ENCODE measurements at regions not wholly inside any gene's neighbourhood (a gene's known extent, or its start where the extent isn't known, plus 50 kb on each side); places are given as distances from the start of the nearest gene placed in this dataset.

DNA sequence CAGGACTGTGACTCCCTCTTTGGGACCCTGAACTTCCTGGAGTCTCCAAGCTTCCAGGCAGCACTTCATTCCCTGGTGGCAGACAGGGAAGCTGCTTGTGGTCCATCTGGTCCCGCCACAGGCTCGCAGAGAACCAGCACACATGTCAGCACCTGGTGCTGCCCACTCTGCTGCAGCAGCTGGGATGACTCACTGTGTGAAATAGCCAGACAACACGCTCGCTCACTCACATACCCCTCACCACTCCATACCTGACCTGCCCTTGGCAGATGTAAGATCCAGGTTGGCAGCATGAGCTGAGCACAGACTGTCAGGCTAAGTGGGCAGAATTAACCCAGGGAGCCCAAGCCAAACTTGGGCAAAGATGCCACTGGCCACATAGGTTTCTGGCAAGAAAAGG, 613.5 kb downstream of the PCDH18 start:
- H3K36me3 Mint-ChIP-seq (ENCODE audit: low read depth) = no peaks in the 10 kb centered on the region

DNA sequence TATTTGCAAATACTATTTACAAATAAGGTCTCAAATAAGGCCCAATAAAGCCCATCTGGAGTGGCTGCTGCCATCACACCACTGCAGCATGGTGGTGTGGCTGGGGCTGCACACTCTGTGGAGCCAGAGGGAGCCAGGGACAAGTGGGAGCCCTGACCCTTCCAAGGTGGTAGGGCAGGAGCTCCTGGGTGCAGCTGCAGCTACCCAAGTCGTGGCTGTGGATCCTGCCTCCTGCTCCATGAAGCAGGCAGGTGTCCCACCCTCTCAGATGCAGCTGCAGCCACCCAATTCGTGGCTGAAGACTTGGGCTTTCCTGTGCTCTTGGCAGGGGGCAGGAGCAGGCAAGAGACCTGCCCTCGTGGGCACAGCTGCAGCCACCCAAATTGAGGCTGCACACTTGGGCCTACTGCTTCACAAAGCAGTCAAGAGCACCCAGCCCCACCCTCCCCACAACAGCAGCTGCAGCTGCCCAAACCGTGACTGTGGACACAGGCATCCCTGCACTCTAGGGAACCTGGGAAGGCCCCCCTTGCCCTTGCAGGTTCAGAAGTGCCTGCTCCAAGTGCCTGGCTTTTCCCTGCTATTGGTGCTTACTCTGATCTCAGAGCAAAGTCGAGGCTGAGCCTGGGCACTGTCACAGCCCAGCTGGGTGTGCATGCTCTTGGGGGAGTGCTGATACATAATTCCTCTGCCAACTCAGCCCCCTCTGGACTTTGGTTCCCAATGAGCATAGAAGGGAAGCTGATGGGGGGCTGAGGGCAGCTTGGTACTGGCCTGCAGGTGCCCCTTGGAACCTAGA, 614.8 kb downstream of the PCDH18 start:
- Mint-ChIP-seq H3K4me3 (no peak overlapping the region), H3K4me1 (peaks cover 16% of the 10 kb centered on the region), H3K27me3 (ENCODE audit: low read depth) (no peaks in the 10 kb centered on the region), H3K27ac (no peak overlapping the region), H3K36me3 (ENCODE audit: low read depth) (no peaks in the 10 kb centered on the region), H3K9me3 (peaks cover 2% of the 10 kb centered on the region)
- TF ChIP-seq, protein P1, sequence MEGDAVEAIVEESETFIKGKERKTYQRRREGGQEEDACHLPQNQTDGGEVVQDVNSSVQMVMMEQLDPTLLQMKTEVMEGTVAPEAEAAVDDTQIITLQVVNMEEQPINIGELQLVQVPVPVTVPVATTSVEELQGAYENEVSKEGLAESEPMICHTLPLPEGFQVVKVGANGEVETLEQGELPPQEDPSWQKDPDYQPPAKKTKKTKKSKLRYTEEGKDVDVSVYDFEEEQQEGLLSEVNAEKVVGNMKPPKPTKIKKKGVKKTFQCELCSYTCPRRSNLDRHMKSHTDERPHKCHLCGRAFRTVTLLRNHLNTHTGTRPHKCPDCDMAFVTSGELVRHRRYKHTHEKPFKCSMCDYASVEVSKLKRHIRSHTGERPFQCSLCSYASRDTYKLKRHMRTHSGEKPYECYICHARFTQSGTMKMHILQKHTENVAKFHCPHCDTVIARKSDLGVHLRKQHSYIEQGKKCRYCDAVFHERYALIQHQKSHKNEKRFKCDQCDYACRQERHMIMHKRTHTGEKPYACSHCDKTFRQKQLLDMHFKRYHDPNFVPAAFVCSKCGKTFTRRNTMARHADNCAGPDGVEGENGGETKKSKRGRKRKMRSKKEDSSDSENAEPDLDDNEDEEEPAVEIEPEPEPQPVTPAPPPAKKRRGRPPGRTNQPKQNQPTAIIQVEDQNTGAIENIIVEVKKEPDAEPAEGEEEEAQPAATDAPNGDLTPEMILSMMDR (IDR thresholded peaks at IDR 0.05; ENCODE audit: unreplicated experiment in 3 of 3) = no peak

More for the DNA sequence above, 613.5 kb downstream of the PCDH18 start:
- no peaks in the 10 kb centered on the region for H3K27me3 Mint-ChIP-seq (ENCODE audit: low read depth)
- no peak overlapping the region for H3K4me3 Mint-ChIP-seq
- TF ChIP-seq, protein P1 (IDR thresholded peaks at IDR 0.05; ENCODE audit: unreplicated experiment in 3 of 3) = no peak
- H3K9me3 Mint-ChIP-seq = peaks cover 2% of the 10 kb centered on the region
- H3K27ac Mint-ChIP-seq = no peak overlapping the region
- H3K4me1 Mint-ChIP-seq = peaks cover 23% of the 10 kb centered on the region

DNA sequence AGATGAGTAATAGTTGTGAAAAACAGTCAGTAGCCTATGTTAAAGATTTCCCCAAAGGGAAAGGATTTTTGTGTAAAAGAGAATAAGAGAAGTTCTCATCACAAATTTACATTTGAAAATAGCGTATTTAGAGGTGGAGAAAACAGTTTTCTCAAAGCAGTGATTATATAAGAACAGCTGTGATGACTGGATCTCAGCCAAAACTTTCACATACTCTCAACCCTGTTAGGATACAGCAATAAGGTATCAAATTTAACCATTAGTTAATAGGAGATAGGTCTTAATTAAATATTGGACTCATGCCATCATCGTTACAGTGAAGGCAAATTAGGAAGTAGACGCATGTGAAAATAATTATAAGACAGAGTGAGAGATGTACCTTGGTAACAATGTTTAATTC, 622.7 kb downstream of the PCDH18 start:
- TF ChIP-seq, protein P1 (IDR thresholded peaks at IDR 0.05; ENCODE audit: unreplicated experiment in 3 of 3) = no peak
- no peaks in the 10 kb centered on the region for H3K9me3 Mint-ChIP-seq
- H3K4me3 Mint-ChIP-seq = no peak overlapping the region
- peaks cover 6% of the 10 kb centered on the region for H3K4me1 Mint-ChIP-seq
- H3K36me3 Mint-ChIP-seq (ENCODE audit: low read depth) = no peaks in the 10 kb centered on the region
- H3K27ac Mint-ChIP-seq = peak overlapping the region in 1 of 3 experiments; percentile 34
- no peaks in the 10 kb centered on the region for H3K27me3 Mint-ChIP-seq (ENCODE audit: low read depth)

DNA sequence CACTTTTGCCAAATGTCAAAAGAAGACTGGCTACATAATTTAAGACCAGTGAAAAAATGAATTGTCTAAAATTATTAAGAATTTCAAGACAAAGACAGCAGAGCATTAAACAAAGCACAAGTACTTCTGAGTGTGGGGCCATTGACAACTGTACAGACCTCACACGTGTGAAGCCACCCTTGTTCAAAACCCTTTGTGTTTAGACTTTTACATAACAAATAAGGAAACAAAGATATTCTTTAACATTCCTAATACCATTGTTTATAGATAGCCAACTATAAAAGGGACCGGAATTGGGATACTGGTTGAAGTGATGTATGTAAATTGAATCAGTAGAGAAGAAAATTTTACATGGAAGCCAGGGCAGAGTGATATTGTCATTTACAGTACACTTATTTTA, 624.2 kb downstream of the PCDH18 start:
- H3K4me3 Mint-ChIP-seq = no peak overlapping the region
- TF ChIP-seq, protein P1 (IDR thresholded peaks at IDR 0.05; ENCODE audit: unreplicated experiment in 3 of 3) = no peak
- peaks cover 6% of the 10 kb centered on the region for H3K4me1 Mint-ChIP-seq
- no peaks in the 10 kb centered on the region for H3K36me3 Mint-ChIP-seq (ENCODE audit: low read depth)
- no peak overlapping the region for H3K27ac Mint-ChIP-seq
- H3K9me3 Mint-ChIP-seq = no peaks in the 10 kb centered on the region
- no peaks in the 10 kb centered on the region for H3K27me3 Mint-ChIP-seq (ENCODE audit: low read depth)

DNA sequence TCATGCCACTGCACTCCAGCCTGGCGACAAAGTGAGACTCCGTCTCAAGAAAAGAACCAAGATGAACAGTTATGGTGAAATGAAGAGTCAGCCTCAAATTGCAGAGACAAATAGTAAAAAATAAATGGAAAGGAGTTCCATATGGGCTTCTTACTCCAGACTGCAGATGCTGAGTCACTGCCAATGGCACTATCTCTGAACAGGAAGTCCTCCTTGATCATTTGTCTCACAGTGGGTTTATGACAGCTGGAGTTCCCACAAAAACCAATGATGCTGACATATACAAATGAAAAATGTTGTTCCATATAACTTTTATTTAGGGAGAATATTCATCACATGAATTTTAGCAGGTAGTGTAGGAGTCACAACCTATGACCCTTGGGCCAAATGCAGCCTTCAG, 631.6 kb downstream of the PCDH18 start:
- TF ChIP-seq, protein P1 (IDR thresholded peaks at IDR 0.05; ENCODE audit: unreplicated experiment in 3 of 3) = no peak
- H3K36me3 Mint-ChIP-seq (ENCODE audit: low read depth) = no peaks in the 10 kb centered on the region
- H3K9me3 Mint-ChIP-seq = no peaks in the 10 kb centered on the region
- H3K4me1 Mint-ChIP-seq = peaks cover 5% of the 10 kb centered on the region
- H3K27me3 Mint-ChIP-seq (ENCODE audit: low read depth) = no peaks in the 10 kb centered on the region
- H3K4me3 Mint-ChIP-seq = no peak overlapping the region
- H3K27ac Mint-ChIP-seq = no peak overlapping the region

All from nephron (organoid).